ENCODE measurements at regions not wholly inside any gene's neighbourhood (a gene's known extent, or its start where the extent isn't known, plus 50 kb on each side); places are given as distances from the start of the nearest gene placed in this dataset.

DNA sequence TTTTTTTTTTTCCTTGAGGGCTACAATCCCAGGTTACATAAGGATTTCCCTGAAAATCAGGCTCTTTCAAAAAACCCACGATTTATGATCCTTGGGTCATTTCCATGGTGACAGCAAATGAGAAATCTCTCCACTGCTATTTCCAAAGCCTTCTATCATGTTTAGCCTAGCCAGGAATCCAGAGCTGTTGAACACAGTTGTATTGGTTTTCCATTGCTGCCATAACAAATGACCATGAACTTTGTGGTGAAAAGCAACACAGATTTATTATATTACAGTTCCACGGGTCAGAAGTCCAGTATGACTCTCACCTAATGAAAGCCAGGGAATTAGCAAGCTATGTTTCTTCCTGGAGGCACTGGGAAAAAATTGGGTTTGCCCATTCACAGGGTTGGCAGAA lies 106.6 kb downstream of the MAF start:
- POLR2A ChIA-PET = no interaction called here
- no peak overlapping the region for H3K27ac ChIP-seq (ENCODE audit: extremely low read length, insufficient read depth, low read length)
- intact Hi-C loops (cut with micrococcal nuclease; ENCODE audit: unreplicated experiment) = no loop called here

More for the DNA sequence above, 106.6 kb downstream of the MAF start:
- H3K4me2 ChIP-seq (ENCODE audit: low read depth, low read length) = no peak overlapping the region
- peaks cover 0 to 1% of the 10 kb centered on the region in 2 experiments; a peak in 1 of 5 replicates for H3K27me3 ChIP-seq (ENCODE audit: control insufficient read depth in 1 of 2, insufficient read depth in 2 of 2, low read length in 2 of 2)
- in situ Hi-C loops (cut with HindIII; ENCODE audit: extremely low pct_ligation_motif_present, low pct_unique_long_range_greater_than_20kb) = no loop called here
- TF ChIP-seq, protein P1, sequence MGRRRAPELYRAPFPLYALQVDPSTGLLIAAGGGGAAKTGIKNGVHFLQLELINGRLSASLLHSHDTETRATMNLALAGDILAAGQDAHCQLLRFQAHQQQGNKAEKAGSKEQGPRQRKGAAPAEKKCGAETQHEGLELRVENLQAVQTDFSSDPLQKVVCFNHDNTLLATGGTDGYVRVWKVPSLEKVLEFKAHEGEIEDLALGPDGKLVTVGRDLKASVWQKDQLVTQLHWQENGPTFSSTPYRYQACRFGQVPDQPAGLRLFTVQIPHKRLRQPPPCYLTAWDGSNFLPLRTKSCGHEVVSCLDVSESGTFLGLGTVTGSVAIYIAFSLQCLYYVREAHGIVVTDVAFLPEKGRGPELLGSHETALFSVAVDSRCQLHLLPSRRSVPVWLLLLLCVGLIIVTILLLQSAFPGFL (CRISPR knock-in tag; IDR thresholded peaks at IDR 0.05) = no peak
- TF ChIP-seq, protein P2, sequence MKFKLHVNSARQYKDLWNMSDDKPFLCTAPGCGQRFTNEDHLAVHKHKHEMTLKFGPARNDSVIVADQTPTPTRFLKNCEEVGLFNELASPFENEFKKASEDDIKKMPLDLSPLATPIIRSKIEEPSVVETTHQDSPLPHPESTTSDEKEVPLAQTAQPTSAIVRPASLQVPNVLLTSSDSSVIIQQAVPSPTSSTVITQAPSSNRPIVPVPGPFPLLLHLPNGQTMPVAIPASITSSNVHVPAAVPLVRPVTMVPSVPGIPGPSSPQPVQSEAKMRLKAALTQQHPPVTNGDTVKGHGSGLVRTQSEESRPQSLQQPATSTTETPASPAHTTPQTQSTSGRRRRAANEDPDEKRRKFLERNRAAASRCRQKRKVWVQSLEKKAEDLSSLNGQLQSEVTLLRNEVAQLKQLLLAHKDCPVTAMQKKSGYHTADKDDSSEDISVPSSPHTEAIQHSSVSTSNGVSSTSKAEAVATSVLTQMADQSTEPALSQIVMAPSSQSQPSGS (CRISPR knock-in tag; IDR thresholded peaks at IDR 0.05) = no peak
- TF ChIP-seq, protein P3, sequence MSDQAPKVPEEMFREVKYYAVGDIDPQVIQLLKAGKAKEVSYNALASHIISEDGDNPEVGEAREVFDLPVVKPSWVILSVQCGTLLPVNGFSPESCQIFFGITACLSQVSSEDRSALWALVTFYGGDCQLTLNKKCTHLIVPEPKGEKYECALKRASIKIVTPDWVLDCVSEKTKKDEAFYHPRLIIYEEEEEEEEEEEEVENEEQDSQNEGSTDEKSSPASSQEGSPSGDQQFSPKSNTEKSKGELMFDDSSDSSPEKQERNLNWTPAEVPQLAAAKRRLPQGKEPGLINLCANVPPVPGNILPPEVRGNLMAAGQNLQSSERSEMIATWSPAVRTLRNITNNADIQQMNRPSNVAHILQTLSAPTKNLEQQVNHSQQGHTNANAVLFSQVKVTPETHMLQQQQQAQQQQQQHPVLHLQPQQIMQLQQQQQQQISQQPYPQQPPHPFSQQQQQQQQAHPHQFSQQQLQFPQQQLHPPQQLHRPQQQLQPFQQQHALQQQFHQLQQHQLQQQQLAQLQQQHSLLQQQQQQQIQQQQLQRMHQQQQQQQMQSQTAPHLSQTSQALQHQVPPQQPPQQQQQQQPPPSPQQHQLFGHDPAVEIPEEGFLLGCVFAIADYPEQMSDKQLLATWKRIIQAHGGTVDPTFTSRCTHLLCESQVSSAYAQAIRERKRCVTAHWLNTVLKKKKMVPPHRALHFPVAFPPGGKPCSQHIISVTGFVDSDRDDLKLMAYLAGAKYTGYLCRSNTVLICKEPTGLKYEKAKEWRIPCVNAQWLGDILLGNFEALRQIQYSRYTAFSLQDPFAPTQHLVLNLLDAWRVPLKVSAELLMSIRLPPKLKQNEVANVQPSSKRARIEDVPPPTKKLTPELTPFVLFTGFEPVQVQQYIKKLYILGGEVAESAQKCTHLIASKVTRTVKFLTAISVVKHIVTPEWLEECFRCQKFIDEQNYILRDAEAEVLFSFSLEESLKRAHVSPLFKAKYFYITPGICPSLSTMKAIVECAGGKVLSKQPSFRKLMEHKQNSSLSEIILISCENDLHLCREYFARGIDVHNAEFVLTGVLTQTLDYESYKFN (CRISPR knock-in tag; conservative IDR thresholded peaks at IDR 0.05) = no peak
- TF ChIP-seq SOX6 (IDR thresholded peaks at IDR 0.05) (no peak), SOX6 (CRISPR knock-in tag; IDR thresholded peaks at IDR 0.05) (no peak), CCDC6 (CRISPR knock-in tag; IDR thresholded peaks at IDR 0.05) (no peak), ZNF253 (CRISPR knock-in tag; IDR thresholded peaks at IDR 0.05; ENCODE audit: borderline replicate concordance) (no peak), HOXA9 (CRISPR knock-in tag; IDR thresholded peaks at IDR 0.05; ENCODE audit: borderline replicate concordance) (no peak), NFE2 (CRISPR knock-in tag; IDR thresholded peaks at IDR 0.05) (no peak), ZNF263 (CRISPR knock-in tag; IDR thresholded peaks at IDR 0.05) (no peak), ZNF382 (CRISPR knock-in tag; IDR thresholded peaks at IDR 0.05; ENCODE audit: borderline replicate concordance) (no peak), IRF2 (CRISPR knock-in tag; IDR thresholded peaks at IDR 0.05) (no peak), SRY (CRISPR knock-in tag; IDR thresholded peaks at IDR 0.05) (no peak), CBX5 (CRISPR knock-in tag; IDR thresholded peaks at IDR 0.05; ENCODE audit: borderline replicate concordance) (no peak)
- H2AFZ ChIP-seq (ENCODE audit: low read length) = no peak overlapping the region
- CTCF ChIA-PET (ENCODE audit: low intra/inter-chr PET ratio, low total read pairs) = no interaction called here
- no peaks in the 10 kb centered on the region for H3K4me1 ChIP-seq (ENCODE audit: insufficient read depth, low read length)
- FAIRE-seq = no peak
- H4K20me1 ChIP-seq (ENCODE audit: insufficient read depth, low read length) = no peaks in the 10 kb centered on the region
- H3K9ac ChIP-seq (ENCODE audit: insufficient read depth, low read depth, low read length) = no peak overlapping the region
- H3K9me3 ChIP-seq (ENCODE audit: low read length) = no peaks in the 10 kb centered on the region
- no peak for ATAC-seq
- H3K36me3 ChIP-seq (replicated peaks in 1 of 2; ENCODE audit: control insufficient read depth in 1 of 2, insufficient read depth in 2 of 2, low read length in 2 of 2) = no peaks in the 10 kb centered on the region
- no peaks in the 10 kb centered on the region for H3K79me2 ChIP-seq (ENCODE audit: insufficient read depth, low read length)
- no TSS peak for BruUV-seq (replicated peaks)
- no peak overlapping the region for H3K4me3 ChIP-seq (replicated peaks in 1 of 3; ENCODE audit: insufficient read depth in 1 of 3, low read depth in 2 of 3, low read length in 3 of 3)
- no peak for DNase-seq (ENCODE audit: low spot score)
- 0% methylated on average over 2 of the region's 2 CpGs for WGBS (ENCODE audit: low lambda C conversion rate)
